GM19452 (cell line): ENCODE measurements at regions not wholly inside any gene's neighbourhood (a gene's known extent, or its start where the extent isn't known, plus 50 kb on each side); places are given as distances from the start of the nearest gene placed in this dataset.
"Not testable (repeated sequence)": the region's sequence is repeated elsewhere in the genome, so short reads cannot be mapped to it uniquely, and the experiment has no call there.

Source experiments
- ATAC-seq: cut with Tn5 transposase; IDR thresholded peaks from one replicate; pipeline ENCODE4 v1.9.1; 2021; ENCODE audit not compliant: unreplicated experiment

- no peak for ATAC-seq
These were observed 56.7 kb upstream of the LRFN5 start for GRCh38 chr14:41549821-41550607.

- no peak for ATAC-seq
These were observed 57.4 kb upstream of the LRFN5 start for GRCh38 chr14:41549282-41549681.

GRCh38 chr14:41548666-41549065 lies 58.0 kb upstream of the LRFN5 start:
- ATAC-seq = no peak

GRCh38 chr14:41541333-41541732 lies 65.3 kb upstream of the LRFN5 start:
- no peak for ATAC-seq

GRCh38 chr14:41532255-41532654 lies 74.4 kb upstream of the LRFN5 start:
- no peak for ATAC-seq

DNA sequence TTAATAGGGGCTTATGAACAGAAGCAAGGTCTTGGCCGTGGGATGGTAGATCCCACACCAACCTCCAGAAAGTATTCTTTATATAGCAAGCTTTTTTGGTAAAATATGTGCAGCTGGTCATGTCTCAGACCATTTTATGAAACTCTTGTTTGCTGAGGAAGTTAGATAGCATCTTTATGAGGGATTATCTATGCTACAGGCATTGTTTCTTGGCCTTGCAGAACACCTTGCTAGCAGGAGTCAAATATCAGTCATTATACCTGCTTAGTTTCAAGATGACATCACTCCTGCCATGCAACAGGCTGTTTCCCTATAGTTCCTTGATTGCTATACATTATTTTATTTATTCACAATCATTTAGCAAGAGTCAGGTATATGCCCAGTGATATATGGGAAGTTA lies 84.8 kb upstream of the LRFN5 start:
- no peak for ATAC-seq

- ATAC-seq = not testable (repeated sequence)
These were observed 88.6 kb upstream of the LRFN5 start for GRCh38 chr14:41518030-41518429.

DNA sequence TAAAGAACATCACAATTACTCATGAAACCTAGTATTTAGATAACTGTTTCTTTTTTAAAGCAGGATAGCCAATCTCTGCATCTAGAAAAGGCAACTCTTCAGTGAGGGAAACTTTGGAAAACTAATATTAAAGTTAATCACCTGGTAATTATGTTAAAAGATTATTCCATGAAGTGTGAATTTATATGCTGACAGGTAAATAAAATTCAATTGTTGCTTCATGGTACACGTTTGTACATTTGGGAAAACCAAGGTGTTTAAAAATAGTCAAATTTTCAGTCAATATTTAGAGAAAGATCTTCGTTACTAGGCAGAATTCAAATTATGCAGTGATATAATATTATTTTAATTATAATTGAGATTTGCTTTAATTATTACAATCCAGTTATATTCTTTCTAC lies 100.1 kb upstream of the LRFN5 start:
- ATAC-seq = no peak

GRCh38 chr14:41505491-41505890 lies 101.2 kb upstream of the LRFN5 start:
- no peak for ATAC-seq

DNA sequence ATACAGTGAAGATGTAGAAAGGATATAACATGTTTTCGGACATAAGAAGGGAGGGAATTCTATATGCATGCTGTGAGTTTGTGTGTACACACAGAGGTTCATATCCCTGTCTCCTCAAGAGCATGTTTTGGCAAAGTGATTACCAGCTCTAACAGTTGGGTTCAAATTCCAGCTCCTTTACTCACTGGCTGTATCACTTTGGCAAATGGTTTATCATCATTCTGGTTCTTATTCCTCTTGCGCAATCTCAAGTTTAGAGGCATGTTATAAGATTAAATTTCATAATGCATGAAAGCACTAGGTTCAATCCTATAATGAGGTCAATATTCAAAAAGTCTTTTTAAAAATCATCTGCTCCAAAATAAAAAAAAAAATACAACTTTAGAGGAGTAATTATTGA lies 107.7 kb upstream of the LRFN5 start:
- ATAC-seq = no peak

DNA sequence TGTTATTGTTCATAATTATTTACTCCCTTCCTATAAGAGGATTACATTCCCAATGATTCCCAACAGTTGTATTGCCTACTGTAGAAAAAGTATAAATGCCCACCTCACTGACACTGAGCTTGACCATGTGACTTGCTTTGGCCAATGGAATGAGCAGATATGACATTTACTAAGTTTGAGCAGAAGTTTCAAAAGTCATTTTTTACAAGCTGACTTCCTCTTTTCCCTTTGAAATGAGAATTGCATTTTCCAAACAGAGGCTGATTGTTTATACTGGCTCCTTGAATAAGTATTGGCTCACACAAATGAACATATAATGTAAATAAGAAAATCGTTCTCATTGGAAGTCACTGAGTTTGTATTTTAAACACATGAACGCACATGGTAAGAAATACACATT lies 116.4 kb upstream of the LRFN5 start:
- no peak for ATAC-seq

- no peak for ATAC-seq
These were observed 117.2 kb upstream of the LRFN5 start for GRCh38 chr14:41489315-41489972.

DNA sequence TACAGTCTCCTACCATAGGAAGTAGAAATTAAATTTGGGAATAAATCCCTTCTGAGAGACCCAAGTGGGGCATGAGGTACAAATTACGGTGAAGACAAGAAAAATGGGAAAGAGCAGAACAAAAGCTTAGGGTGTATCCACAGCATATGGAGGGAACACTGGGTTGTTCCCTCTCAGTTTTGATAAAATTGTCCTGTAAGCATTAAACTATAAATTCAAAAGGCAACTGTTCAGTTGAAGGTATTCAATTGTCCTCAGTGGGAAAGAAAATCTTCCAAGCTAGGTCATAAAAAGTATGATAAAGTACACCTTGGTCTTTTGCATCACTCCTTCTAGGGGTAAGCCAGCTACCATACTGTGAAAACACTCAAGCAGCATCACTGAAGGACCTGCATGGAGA lies 118.3 kb upstream of the LRFN5 start:
- no peak for ATAC-seq

- no peak for ATAC-seq
These were observed 123.8 kb upstream of the LRFN5 start for GRCh38 chr14:41482861-41483260.

DNA sequence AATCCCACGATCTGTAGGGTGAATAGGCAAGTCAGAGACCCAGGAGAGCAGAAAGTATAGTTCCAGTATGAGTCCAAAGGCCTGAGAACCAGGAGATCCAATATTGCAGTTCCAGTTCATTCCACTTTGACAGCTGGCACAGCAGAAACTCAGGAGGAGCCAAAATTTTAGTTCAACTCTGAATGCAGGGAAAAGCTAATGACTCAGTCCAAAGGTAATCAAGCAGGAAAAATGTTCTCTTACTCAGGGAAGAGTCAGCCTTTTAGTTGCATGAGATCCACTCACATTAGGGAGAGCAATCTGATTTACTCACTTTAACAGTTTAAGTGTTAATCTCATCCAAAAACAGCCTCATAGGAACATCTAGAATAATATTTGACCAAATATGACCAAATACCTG lies 130.2 kb upstream of the LRFN5 start:
- no peak for ATAC-seq

DNA sequence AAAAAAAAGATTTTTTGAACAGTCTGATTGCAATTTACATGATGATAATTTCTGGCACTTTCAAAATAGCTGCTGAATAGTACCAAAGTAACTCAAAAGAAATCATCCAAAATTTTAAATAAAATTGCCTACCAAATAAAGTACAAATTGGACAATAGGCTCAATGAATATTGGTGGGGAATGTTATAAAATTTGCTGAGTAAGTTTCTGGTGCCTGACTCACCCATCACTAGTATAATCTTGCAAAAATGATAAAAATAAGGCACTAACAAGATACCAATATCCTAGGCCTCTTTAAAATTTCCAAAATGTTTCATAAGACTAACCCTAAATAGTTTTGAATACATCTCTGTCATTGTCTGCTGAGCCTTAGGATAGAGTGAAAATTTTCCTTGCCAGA lies 145.3 kb upstream of the LRFN5 start:
- ATAC-seq = no peak

GRCh38 chr14:41457393-41457792 lies 149.3 kb upstream of the LRFN5 start:
- ATAC-seq = no peak

DNA sequence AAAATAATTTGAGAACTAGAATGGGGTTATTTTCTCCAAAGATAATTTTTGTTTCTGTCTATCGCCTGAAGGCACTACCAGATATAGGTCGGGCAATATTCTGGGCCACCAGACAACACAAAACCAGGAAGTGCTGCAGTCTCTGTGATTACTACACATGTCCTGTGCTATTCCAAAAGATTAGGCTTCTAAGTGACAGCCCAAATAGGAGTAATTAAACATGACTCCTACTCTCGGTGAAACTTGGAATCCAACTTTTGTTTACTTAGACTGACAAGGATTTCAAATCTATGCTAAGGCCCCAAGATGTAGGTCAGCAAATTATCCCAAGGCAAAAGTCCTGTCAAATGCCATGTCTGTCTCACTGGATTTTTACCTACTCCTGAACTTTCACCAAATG lies 157.6 kb upstream of the LRFN5 start:
- no peak for ATAC-seq

GRCh38 chr14:41446008-41446407 lies 160.7 kb upstream of the LRFN5 start:
- no peak for ATAC-seq

- no peak for ATAC-seq
These were observed 183.2 kb upstream of the LRFN5 start for GRCh38 chr14:41423503-41423902.

DNA sequence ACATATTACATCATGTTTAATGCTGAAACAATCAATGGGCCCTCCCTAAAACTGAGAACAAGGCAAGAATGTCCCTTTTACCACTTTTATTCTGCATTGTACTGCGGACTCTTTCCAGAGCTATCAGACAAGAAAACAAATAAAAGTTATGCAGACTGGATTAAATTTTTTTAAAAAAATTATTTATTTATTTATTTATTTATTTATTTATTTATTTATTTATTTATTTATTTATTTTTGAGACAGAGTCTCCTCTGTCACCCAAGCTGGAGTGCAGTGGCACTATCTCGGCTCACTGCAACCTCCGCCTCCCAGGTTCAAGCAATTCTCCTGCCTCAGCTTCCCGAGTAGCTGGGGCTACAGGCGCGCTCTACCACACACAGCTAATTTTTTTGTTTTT lies 185.4 kb upstream of the LRFN5 start:
- not testable (repeated sequence) for ATAC-seq

GRCh38 chr14:41419709-41420108 lies 187.0 kb upstream of the LRFN5 start:
- no peak for ATAC-seq

DNA sequence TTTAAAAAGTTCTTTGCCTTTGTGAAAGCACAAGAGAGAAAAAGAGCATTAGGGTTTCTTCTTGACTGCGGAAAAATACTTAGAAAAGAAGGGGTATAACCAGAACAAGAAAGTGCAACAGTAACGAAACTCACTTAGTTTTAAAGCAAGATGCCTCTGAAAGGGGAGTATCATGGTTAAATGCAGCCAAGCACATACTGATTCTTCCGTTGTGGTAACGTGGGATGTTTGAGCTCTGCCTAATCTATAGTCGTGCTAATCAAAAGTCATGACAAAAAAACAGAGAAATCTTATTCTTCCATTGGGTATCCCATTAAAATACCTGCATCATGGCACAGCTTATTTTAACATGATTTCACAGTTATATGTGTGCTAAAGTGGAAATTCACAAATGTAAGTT lies 187.8 kb upstream of the LRFN5 start:
- no peak for ATAC-seq
